ENCODE measurements at regions not wholly inside any gene's neighbourhood (a gene's known extent, or its start where the extent isn't known, plus 50 kb on each side); places are given as distances from the start of the nearest gene placed in this dataset.
"Not testable (repeated sequence)": the region's sequence is repeated elsewhere in the genome, so short reads cannot be mapped to it uniquely, and the experiment has no call there.

DNA sequence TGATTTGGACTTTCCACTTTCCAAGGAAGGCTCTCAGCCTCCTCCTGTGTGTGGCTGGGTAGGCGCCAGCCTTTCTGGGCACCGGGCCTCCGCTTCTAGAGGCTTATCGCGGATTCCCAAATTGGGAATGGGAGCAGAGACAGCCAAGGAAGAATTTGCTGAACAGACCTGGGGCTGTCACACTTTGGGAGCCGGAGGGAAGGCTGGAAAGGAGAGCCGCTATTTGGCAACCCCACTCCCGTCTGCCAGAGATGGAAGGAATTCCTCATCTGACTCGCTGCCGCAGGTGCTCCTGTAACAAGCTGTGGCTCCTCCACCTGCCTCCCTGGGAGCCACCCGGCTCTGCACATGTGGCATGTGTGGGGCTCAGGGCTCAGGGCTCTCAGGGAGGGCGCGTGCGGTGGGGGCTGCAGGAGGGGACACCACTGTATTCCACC is 50.8 kb upstream of the ECHDC3 start:
- no peaks in the 10 kb centered on the region for H3K27me3 ChIP-seq (ENCODE audit: insufficient read depth, low read length)
- H3K9me3 ChIP-seq (ENCODE audit: low read depth, low read length) = no peaks in the 10 kb centered on the region
- no peak overlapping the region for H3K4me3 ChIP-seq (ENCODE audit: low read length)
- peaks cover 11% of the 10 kb centered on the region for H3K4me1 ChIP-seq (ENCODE audit: insufficient read depth, low read length)

DNA sequence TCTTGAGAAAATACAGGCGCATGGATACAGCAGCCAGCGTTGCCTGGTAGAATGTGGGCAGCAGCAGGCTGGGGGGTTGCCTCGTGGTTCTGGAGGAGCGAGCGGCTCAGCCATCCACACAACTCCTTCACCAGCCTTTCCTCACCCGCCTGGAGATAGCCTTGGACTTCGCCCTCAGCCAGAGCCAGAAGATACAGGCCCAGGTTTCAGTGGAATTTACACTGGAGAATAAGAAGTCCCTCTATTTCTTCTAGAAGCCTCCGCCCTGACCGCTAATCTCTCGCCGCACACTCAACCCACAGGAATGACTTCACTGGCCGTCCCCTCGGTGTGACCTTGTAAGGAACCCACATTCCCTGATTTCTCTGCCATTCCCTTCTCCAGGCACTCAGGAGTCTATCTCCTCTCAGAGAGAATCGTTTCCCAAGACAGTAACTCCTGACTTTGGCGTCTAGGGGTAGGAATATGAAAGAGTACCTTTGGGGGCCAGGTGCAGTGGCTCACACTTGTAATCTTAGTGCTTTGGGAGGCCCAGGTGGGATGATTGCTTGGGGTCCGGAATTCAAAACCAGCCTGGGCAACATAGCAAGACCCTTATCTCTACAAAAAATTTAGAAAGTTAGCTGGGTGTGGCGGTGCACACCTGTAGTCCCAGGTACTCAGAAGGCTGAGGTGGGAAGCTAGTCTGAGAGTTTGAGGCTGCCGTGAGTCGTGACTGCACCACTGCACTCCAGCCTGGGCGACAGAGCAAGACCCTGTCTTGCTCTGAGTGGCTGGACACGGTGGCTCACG is 52.0 kb upstream of the ECHDC3 start:
- H3K27me3 ChIP-seq (ENCODE audit: insufficient read depth, low read length) = no peaks in the 10 kb centered on the region
- no peaks in the 10 kb centered on the region for H3K9me3 ChIP-seq (ENCODE audit: low read depth, low read length)
- peaks cover 23% of the 10 kb centered on the region for H3K4me1 ChIP-seq (ENCODE audit: insufficient read depth, low read length)
- H3K4me3 ChIP-seq (ENCODE audit: low read length) = no peak overlapping the region

DNA sequence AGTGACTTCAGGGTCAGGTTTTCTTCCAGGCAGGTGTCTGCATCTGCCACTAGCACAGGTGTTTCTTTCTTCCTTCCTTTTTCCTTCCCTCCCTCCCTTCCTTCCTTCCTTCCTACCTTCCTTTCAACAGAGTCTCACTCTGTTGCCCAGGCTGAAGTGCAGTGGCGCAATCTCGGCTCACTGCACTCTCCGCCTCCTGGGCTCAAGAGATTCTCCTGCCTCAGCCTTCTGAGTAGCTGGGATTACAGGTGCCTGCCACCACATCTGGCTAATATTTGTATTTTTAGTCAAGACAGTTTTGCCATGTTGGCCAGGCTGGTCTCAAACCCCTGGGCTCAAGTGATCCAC is 53.8 kb upstream of the ECHDC3 start:
- peaks cover 40% of the 10 kb centered on the region for H3K4me1 ChIP-seq (ENCODE audit: insufficient read depth, low read length)
- H3K9me3 ChIP-seq (ENCODE audit: low read depth, low read length); H3K4me3 ChIP-seq (ENCODE audit: low read length); H3K27me3 ChIP-seq (ENCODE audit: insufficient read depth, low read length): not testable (repeated sequence)

GRCh38 chr10:11687779-11688447 is 54.3 kb upstream of the ECHDC3 start:
- no peaks in the 10 kb centered on the region for H3K27me3 ChIP-seq (ENCODE audit: insufficient read depth, low read length)
- no peaks in the 10 kb centered on the region for H3K9me3 ChIP-seq (ENCODE audit: low read depth, low read length)
- H3K4me3 ChIP-seq (ENCODE audit: low read length) = no peak overlapping the region
- H3K4me1 ChIP-seq (ENCODE audit: insufficient read depth, low read length) = peaks cover 45% of the 10 kb centered on the region

DNA sequence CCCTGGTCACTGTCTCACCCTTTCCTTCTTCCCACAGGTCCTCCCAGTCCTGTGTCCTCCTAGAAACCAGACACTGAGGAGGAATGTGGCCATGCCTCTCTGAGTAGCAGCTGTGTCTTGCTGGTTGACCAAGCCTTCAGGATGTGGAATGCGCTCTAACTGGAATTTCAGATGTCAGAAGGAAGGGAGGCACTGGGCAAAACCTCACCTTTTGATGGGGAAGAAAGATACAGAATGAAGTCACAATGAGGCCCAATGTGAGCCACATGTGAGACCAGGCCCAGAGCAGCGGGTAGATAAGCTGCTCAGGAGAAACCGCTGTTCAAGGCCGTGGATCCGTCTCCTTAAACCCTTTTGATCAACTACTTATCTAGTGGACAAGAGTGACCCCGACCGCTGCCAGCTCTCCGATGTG is 54.8 kb upstream of the ECHDC3 start:
- Histone ChIP-seq H3K4me1 (ENCODE audit: insufficient read depth, low read length) (peaks cover 50% of the 10 kb centered on the region), H3K9me3 (ENCODE audit: low read depth, low read length) (no peaks in the 10 kb centered on the region), H3K27me3 (ENCODE audit: insufficient read depth, low read length) (no peaks in the 10 kb centered on the region), H3K4me3 (ENCODE audit: low read length) (no peak overlapping the region)

DNA sequence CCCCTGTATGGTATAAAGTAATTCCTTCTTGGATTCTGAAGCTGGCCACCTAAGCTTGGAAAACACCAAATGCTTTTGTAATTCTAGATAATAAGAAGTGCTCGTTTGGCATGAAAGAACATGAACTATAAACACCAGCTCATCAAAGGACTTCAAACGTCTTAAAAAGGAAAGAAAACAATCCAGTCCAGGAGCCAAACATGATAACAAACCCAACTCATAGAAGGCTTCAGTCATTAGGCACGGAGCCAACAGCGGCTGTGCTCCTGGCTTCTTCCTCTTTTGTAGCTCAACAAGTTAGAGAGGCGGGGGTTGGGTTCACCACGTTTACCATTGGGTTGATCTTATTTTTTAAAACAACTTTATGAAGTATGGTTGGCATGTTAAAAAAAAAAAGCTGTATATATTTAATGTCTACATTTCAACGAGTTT is 56.4 kb upstream of the ECHDC3 start:
- peaks cover 65% of the 10 kb centered on the region for H3K4me1 ChIP-seq (ENCODE audit: insufficient read depth, low read length)
- peaks cover under 1% of the 10 kb centered on the region for H3K27me3 ChIP-seq (ENCODE audit: insufficient read depth, low read length)
- H3K4me3 ChIP-seq (ENCODE audit: low read length) = no peak overlapping the region
- H3K9me3 ChIP-seq (ENCODE audit: low read depth, low read length) = no peaks in the 10 kb centered on the region

- H3K9me3 ChIP-seq (ENCODE audit: low read depth, low read length) = no peaks in the 10 kb centered on the region
- peak overlapping the region; percentile 29 for H3K4me3 ChIP-seq (ENCODE audit: low read length)
- peaks cover 3% of the 10 kb centered on the region for H3K27me3 ChIP-seq (ENCODE audit: insufficient read depth, low read length)
- H3K4me1 ChIP-seq (ENCODE audit: insufficient read depth, low read length) = peaks cover 69% of the 10 kb centered on the region
These were observed 57.2 kb upstream of the ECHDC3 start for GRCh38 chr10:11684717-11685645.

DNA sequence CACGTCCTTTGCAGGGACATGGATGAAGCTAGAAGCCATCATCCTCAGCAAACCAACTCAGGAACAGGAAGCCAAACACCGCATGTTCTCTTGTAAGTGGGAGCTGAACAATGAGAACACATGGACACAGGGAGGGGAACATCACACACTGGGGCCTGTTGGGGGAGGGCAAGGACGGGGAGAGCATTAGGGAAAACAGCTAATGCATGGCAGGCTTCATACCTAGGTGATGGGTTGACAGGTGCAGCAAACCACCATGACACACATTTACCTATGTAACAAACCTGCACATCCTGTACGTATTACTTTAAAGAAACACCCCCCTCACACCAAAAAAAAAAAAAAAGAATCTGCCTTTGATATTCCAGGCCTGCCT is 57.9 kb upstream of the ECHDC3 start:
- peaks cover 71% of the 10 kb centered on the region for H3K4me1 ChIP-seq (ENCODE audit: insufficient read depth, low read length)
- H3K27me3 ChIP-seq (ENCODE audit: insufficient read depth, low read length); H3K9me3 ChIP-seq (ENCODE audit: low read depth, low read length): not testable (repeated sequence)
- H3K4me3 ChIP-seq (ENCODE audit: low read length) = peak overlapping the region; percentile 29

DNA sequence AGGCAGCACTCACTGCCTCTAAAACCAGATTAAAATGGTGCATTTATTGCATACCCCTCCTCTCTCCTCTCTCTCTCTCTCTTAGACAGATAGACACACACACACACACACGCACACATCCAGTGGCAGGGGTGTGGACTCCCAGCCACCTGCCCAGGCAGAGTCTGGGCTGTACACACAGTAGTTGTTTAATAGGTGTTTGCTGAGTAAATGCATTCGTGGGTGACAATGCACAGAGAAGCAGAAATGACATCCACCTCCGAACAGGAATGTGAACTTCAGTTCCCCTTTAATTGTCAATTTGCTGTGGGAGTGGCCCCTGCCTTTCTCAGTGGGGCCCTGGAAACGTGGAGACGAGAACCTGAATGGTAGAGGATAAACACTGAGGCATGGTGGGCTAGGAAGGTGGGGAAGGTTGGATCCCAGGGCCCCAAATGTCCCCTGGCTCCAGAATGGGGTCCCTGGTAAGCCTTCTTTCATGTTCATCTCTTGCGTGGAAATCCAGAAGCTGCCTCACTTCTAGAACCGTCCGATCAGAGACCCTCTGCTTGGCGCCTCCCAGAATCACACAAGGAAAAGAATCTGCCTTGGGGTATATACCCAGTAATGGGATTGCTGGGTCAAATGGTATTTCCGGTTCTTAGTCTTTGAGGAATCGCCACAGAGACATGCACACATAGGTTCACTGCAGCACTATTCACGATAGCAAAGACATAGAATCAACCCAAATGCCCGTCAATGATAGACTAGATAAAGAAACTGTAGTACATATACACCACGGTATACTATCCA is 58.5 kb upstream of the ECHDC3 start:
- no peaks in the 10 kb centered on the region for H3K9me3 ChIP-seq (ENCODE audit: low read depth, low read length)
- H3K4me3 ChIP-seq (ENCODE audit: low read length) = no peak overlapping the region
- peaks cover 71% of the 10 kb centered on the region for H3K4me1 ChIP-seq (ENCODE audit: insufficient read depth, low read length)
- peaks cover 6% of the 10 kb centered on the region for H3K27me3 ChIP-seq (ENCODE audit: insufficient read depth, low read length)

DNA sequence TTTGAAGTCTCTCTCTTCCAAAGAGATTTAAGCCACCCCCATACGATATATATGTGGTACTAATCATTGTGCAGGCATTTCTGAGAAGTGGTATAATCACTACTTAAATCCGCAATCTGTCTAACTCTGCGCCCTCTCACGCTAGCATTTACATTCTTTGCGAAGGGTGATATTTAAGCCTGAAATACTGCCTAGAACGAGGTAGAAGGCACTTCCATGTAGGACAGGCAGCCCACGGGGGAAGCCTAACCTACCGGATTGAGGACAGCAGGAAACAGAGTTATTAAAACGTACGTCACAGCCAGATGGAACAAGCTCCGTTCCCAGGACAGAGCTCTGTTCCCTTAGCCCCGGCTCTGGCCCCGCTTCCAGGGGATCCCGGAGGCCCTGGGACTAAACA is 59.3 kb upstream of the ECHDC3 start:
- H3K27me3 ChIP-seq (ENCODE audit: insufficient read depth, low read length) = peaks cover 6% of the 10 kb centered on the region
- H3K4me1 ChIP-seq (ENCODE audit: insufficient read depth, low read length) = peaks cover 71% of the 10 kb centered on the region
- H3K9me3 ChIP-seq (ENCODE audit: low read depth, low read length) = no peaks in the 10 kb centered on the region
- no peak overlapping the region for H3K4me3 ChIP-seq (ENCODE audit: low read length)

DNA sequence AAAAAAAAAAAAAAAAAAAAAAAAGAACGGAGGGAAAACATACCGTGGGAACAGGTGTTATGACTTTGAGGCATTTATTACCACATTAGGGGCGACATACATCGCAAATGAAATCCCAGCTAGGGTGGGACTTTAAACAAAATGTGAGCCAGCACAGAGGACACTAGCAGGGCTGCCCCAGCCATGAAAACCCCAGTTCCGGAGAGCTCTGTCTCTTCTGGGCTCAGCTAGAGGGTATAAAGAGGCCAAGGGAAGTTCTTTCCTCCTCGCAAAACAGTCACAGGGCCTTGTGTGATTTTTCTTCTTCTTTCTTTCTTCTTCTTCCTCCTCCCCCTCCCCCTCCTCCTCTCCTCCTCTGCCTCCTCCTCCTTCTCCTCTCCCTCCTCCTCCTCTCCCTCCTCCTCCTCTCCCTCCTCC is 59.9 kb upstream of the ECHDC3 start:
- Histone ChIP-seq H3K9me3 (ENCODE audit: low read depth, low read length) (no peaks in the 10 kb centered on the region), H3K4me1 (ENCODE audit: insufficient read depth, low read length) (peaks cover 67% of the 10 kb centered on the region), H3K4me3 (ENCODE audit: low read length) (no peak overlapping the region), H3K27me3 (ENCODE audit: insufficient read depth, low read length) (peaks cover 6% of the 10 kb centered on the region)

DNA sequence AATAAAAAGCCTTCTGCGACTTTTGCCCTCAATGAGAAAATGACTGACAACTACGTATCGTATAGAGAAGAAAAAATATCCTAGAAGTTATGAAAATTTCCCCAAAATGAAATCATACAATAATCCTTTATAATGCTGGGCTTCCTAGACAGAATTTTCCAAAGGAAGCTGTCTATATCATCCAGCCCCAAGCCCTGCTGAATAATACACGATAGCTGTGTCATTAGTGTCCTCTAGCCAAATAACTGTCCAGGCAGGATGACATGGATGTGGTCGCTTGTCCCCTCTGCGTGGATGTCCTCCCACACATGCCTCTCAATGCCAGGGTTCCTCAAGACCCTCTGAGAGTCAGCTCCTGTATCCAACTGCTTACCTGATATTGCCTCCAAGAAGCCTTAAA is 61.7 kb upstream of the ECHDC3 start:
- Histone ChIP-seq H3K4me1 (ENCODE audit: insufficient read depth, low read length) (peaks cover 51% of the 10 kb centered on the region), H3K9me3 (ENCODE audit: low read depth, low read length) (no peaks in the 10 kb centered on the region), H3K4me3 (ENCODE audit: low read length) (no peak overlapping the region)

DNA sequence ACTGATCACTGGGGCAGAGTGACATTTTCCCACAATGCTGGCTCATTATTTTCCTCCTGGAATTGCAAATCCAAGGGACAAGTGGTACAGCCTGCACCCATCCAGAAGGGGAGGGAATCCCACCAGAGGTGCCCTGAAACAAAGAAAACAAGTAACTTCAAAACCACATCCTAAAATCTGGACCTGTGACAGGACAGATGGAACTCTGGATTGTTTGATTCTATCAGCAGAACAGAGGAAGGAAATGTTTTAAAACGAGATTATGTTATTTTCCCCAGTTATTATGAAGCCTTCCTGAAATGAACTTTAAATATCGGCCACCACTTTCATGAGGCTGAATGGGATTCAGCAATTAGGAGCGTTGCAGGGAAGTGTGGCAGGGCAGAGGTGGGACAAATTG is 62.2 kb upstream of the ECHDC3 start:
- Histone ChIP-seq H3K27me3 (ENCODE audit: insufficient read depth, low read length) (peaks cover 6% of the 10 kb centered on the region), H3K4me3 (ENCODE audit: low read length) (no peak overlapping the region), H3K4me1 (ENCODE audit: insufficient read depth, low read length) (peaks cover 46% of the 10 kb centered on the region), H3K9me3 (ENCODE audit: low read depth, low read length) (no peaks in the 10 kb centered on the region)

More for the DNA sequence above, 61.7 kb upstream of the ECHDC3 start:
- peaks cover 6% of the 10 kb centered on the region for H3K27me3 ChIP-seq (ENCODE audit: insufficient read depth, low read length)

DNA sequence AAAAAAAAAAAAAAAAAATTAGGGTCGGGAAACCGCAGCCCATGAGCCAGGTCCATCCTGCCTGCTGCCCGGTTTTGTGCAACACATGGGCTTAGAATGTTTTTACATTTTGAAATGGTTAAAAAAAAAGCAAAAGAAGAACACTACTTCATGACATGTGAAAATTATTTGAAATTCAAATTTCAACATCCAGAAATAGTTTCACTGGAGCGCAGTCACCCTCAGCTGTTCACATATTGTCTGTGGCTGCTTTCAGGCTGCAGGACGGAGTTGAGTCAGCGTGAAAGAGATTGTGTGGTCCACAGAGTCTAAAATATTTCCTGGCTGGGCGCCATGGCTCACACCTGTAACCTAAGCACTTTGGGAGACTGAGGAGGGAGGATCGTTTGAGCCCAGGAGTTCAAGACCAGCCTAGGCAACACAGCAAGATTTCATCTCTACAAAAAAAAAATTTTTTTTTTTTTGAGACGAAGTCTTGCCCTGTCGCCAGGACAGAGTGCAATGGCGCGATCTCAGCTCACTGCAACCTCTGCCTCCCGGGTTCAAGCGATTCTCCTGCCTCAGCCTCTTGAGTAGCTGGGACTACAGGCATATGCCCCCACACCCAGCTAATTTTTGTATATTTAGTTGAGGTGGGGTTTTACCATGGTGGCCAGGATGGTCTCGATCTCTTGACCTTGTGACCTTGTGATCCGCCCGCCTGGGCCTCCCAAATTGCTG is 63.9 kb upstream of the ECHDC3 start:
- H3K9me3 ChIP-seq (ENCODE audit: low read depth, low read length) = no peaks in the 10 kb centered on the region
- H3K4me1 ChIP-seq (ENCODE audit: insufficient read depth, low read length) = peaks cover 46% of the 10 kb centered on the region
- no peak overlapping the region for H3K4me3 ChIP-seq (ENCODE audit: low read length)
- H3K27me3 ChIP-seq (ENCODE audit: insufficient read depth, low read length) = peaks cover 6% of the 10 kb centered on the region
